A673 (cell line): ENCODE measurements at regions not wholly inside any gene's neighbourhood (a gene's known extent, or its start where the extent isn't known, plus 50 kb on each side); places are given as distances from the start of the nearest gene placed in this dataset.

Experiments
- EZH2 ChIP-seq: fragments of 200-600 bp; sonication (generic); IDR thresholded peaks from 2 replicates; pipeline ENCODE4 v1.6.1; 2017; ENCODE audit warnings: borderline replicate concordance, low read depth, mild to moderate bottlenecking, mixed read lengths, antibody characterized with exemption, low read length; ENCODE audit not compliant: poor library complexity, severe bottlenecking
- TF ChIP-seq, protein P1 (sequence below): fragments of 300-800, 200-600 bp; sonication (generic); conservative IDR thresholded peaks from 2 replicates; pipeline ENCODE4 v1.5.1; 2017; ENCODE audit warnings: low read depth, mild to moderate bottlenecking, antibody characterized with exemption, low read length, moderate library complexity, mixed read lengths

DNA sequence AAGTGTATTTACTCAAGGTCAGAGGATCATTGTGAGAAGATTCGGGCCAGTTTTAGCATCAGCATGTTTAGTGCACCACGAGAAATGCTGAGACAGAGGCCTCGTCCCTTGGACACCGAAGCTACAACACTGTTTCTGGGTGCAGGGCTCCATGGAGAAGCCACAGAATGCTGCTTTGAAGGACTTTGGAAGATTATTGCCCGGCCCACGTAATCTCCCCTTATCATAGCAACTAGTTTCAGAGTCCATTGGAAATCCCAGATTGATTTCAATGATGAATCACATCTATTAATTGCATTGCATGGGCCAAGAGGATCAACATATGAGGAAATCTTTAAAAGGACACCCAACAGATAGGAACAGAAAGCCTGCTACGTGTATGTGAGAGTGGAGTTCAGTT, 156.0 kb downstream of the MAF start:
- TF ChIP-seq, protein P1, sequence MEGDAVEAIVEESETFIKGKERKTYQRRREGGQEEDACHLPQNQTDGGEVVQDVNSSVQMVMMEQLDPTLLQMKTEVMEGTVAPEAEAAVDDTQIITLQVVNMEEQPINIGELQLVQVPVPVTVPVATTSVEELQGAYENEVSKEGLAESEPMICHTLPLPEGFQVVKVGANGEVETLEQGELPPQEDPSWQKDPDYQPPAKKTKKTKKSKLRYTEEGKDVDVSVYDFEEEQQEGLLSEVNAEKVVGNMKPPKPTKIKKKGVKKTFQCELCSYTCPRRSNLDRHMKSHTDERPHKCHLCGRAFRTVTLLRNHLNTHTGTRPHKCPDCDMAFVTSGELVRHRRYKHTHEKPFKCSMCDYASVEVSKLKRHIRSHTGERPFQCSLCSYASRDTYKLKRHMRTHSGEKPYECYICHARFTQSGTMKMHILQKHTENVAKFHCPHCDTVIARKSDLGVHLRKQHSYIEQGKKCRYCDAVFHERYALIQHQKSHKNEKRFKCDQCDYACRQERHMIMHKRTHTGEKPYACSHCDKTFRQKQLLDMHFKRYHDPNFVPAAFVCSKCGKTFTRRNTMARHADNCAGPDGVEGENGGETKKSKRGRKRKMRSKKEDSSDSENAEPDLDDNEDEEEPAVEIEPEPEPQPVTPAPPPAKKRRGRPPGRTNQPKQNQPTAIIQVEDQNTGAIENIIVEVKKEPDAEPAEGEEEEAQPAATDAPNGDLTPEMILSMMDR = no peak
- TF ChIP-seq EZH2 = no peak
